ENCODE measurements at regions not wholly inside any gene's neighbourhood (a gene's known extent, or its start where the extent isn't known, plus 50 kb on each side); places are given as distances from the start of the nearest gene placed in this dataset.

GRCh38 chr9:107180206-107180605 is 102.9 kb upstream of the RAD23B start:
- H3K9me3 Mint-ChIP-seq, result no peaks in the 10 kb centered on the region; the same call in 1 of the 2 replicates
- TF ChIP-seq, protein P1, sequence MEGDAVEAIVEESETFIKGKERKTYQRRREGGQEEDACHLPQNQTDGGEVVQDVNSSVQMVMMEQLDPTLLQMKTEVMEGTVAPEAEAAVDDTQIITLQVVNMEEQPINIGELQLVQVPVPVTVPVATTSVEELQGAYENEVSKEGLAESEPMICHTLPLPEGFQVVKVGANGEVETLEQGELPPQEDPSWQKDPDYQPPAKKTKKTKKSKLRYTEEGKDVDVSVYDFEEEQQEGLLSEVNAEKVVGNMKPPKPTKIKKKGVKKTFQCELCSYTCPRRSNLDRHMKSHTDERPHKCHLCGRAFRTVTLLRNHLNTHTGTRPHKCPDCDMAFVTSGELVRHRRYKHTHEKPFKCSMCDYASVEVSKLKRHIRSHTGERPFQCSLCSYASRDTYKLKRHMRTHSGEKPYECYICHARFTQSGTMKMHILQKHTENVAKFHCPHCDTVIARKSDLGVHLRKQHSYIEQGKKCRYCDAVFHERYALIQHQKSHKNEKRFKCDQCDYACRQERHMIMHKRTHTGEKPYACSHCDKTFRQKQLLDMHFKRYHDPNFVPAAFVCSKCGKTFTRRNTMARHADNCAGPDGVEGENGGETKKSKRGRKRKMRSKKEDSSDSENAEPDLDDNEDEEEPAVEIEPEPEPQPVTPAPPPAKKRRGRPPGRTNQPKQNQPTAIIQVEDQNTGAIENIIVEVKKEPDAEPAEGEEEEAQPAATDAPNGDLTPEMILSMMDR (IDR thresholded peaks at IDR 0.05), result no peak
- H3K27me3 Mint-ChIP-seq (ENCODE audit: insufficient read depth), result peaks cover 22% of the 10 kb centered on the region
- no peak overlapping the region for H3K4me3 Mint-ChIP-seq
- peaks cover 9% of the 10 kb centered on the region; the same call in 1 of the 2 replicates for H3K36me3 Mint-ChIP-seq (ENCODE audit: low read depth)
- no peak overlapping the region for H3K27ac Mint-ChIP-seq
- DNase-seq, result no peak
- peaks cover 31% of the 10 kb centered on the region for H3K4me1 Mint-ChIP-seq (ENCODE audit: low read depth)

DNA sequence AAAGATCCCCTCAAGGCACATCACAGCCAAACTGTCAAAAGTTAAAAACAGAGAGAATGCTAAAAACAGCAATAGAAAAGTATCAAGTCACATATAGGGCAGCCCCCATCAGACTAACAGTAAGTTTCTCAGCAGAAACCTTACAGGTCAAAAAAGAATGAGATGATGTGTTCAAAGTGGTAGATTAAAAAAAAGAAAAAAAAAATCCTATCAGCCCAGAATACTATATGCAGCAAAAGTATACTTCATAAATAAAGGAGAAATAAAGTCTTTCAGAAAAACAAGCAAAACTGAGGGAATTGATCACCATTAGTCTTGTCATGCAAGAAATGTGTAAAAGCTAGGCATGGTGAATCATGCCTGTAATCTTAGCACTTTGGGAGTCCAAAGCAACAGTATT is 99.9 kb upstream of the RAD23B start:
- no peak overlapping the region for H3K4me3 Mint-ChIP-seq
- peaks cover 22% of the 10 kb centered on the region for H3K27me3 Mint-ChIP-seq (ENCODE audit: insufficient read depth)
- peaks cover 8% of the 10 kb centered on the region for H3K4me1 Mint-ChIP-seq (ENCODE audit: low read depth)
- H3K9me3 Mint-ChIP-seq, result no peaks in the 10 kb centered on the region; the same call in 1 of the 2 replicates
- no peak for DNase-seq
- peaks cover 9% of the 10 kb centered on the region; the same call in 1 of the 2 replicates for H3K36me3 Mint-ChIP-seq (ENCODE audit: low read depth)
- TF ChIP-seq, protein P1 (IDR thresholded peaks at IDR 0.05), result no peak
- no peak overlapping the region for H3K27ac Mint-ChIP-seq

DNA sequence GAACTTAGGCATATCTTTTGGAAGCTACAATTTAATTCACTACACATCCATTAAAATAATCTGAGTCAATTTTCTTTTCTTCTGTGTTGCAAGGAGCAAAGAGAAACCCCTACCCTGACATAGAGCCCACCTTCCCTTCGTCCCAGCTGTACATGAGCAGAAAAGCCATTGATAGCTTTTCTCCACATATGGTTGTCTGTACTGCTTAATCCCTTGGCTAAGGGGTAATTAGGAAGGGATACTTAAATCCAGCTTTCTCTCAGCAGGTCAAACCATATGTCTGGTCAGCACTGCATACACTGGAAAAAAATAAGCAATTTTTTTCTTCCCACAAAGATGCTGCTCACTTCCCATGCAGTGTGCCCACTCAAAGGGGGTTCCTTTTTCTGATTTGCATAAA is 94.7 kb upstream of the RAD23B start:
- Mint-ChIP-seq H3K9me3 (no peaks in the 10 kb centered on the region; the same call in 1 of the 2 replicates), H3K36me3 (ENCODE audit: low read depth) (peaks cover 4% of the 10 kb centered on the region; the same call in 1 of the 2 replicates), H3K4me1 (ENCODE audit: low read depth) (peaks cover 25% of the 10 kb centered on the region), H3K4me3 (no peak overlapping the region), H3K27me3 (ENCODE audit: insufficient read depth) (peaks cover 14% of the 10 kb centered on the region), H3K27ac (no peak overlapping the region)
- TF ChIP-seq, protein P1 (IDR thresholded peaks at IDR 0.05), result no peak
- DNase-seq, result no peak

- Mint-ChIP-seq H3K4me3 (no peak overlapping the region), H3K4me1 (ENCODE audit: low read depth) (peaks cover 25% of the 10 kb centered on the region), H3K36me3 (ENCODE audit: low read depth) (no peaks in the 10 kb centered on the region), H3K27me3 (ENCODE audit: insufficient read depth) (peaks cover 16% of the 10 kb centered on the region), H3K27ac (no peak overlapping the region), H3K9me3 (no peaks in the 10 kb centered on the region)
- peak; percentile 60 for DNase-seq
- TF ChIP-seq, protein P1 (IDR thresholded peaks at IDR 0.05), result no peak
Measured at GRCh38 chr9:107190061-107190935, 92.8 kb upstream of the RAD23B start.

- TF ChIP-seq, protein P1 (IDR thresholded peaks at IDR 0.05), result no peak
- peaks cover 25% of the 10 kb centered on the region for H3K4me1 Mint-ChIP-seq (ENCODE audit: low read depth)
- H3K4me3 Mint-ChIP-seq, result no peak overlapping the region
- DNase-seq, result no peak
- no peaks in the 10 kb centered on the region for H3K36me3 Mint-ChIP-seq (ENCODE audit: low read depth)
- H3K27ac Mint-ChIP-seq, result no peak overlapping the region
- H3K27me3 Mint-ChIP-seq (ENCODE audit: insufficient read depth), result peaks cover 15% of the 10 kb centered on the region
- no peaks in the 10 kb centered on the region for H3K9me3 Mint-ChIP-seq
Measured at GRCh38 chr9:107190936-107191290, 92.2 kb upstream of the RAD23B start.

All from HFFc6 (cell line).